GM21528 (cell line): ENCODE measurements at regions not wholly inside any gene's neighbourhood (a gene's known extent, or its start where the extent isn't known, plus 50 kb on each side); places are given as distances from the start of the nearest gene placed in this dataset.
"Not testable (repeated sequence)": the region's sequence is repeated elsewhere in the genome, so short reads cannot be mapped to it uniquely, and the experiment has no call there.

Experiments
- ATAC-seq: cut with Tn5 transposase; IDR thresholded peaks from one replicate; pipeline ENCODE4 v1.9.1; 2021; ENCODE audit warnings: mild to moderate bottlenecking, moderate library complexity; ENCODE audit not compliant: unreplicated experiment, low FRiP score

DNA sequence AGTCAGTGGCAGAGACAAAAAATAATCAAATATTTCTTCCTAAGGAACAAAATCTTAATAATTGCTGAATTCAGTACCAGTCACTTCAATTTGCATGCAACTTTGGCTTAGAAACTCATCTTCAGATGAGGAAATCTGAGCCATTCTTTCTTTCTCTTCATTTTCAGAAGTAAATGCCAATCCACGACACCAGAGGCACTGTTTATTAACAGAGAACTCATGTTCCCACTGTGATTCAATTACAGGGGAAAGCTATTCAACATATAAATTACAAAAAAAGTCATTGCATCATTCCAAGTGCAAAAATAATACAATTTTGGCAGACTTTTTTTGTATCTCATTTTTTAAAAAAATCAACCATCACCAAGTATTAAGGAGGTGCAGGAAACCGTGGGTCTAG lies 816.1 kb upstream of the TMEM132C start:
- ATAC-seq = no peak

GRCh38 chr12:127455347-127456265 lies 811.4 kb upstream of the TMEM132C start:
- no peak for ATAC-seq

GRCh38 chr12:127457726-127458125 lies 809.2 kb upstream of the TMEM132C start:
- ATAC-seq = no peak

- ATAC-seq = no peak
Measured at GRCh38 chr12:127459166-127459565, 807.8 kb upstream of the TMEM132C start.

GRCh38 chr12:127459687-127460086 lies 807.3 kb upstream of the TMEM132C start:
- no peak for ATAC-seq

GRCh38 chr12:127463237-127463636 lies 803.7 kb upstream of the TMEM132C start:
- ATAC-seq = no peak

DNA sequence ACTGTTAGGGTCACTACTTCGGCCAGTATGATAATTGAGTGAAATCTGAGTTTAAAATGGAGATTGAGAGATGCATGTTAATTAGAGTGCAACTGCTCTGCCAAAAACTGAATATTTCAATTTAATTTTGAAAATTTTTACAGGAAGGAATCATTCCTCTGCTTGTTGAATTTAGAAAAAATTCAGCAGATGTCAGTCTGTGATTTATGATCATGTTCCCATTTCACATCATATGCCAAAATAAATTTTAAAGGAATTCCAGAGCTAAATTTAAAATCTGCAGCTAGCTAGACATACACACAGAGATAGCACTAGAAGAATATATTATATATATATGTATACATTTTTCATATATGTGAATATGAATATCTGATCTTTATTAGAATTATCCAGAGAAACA lies 797.6 kb upstream of the TMEM132C start:
- ATAC-seq = no peak

- no peak for ATAC-seq
Measured at GRCh38 chr12:127473766-127474165, 793.2 kb upstream of the TMEM132C start.

DNA sequence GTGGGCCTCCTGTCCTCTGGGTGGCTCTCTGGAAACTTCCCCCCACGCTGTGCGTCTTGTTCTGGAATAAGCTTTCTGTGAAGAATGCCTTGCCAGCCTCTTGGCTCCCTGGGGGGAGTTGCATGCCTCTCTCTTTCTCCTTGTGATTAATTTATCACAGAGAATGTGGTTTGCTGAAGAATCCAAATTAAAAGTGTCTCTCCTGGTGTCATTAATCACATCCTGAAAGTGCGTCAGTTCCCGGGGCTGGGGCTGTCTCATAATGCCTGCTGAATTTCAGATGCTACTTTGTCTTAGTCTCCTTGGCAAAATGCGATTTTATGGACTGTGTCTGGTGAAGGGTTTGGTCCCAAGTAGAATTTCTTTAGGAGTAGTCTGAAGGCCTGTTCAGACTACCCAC lies 787.7 kb upstream of the TMEM132C start:
- no peak for ATAC-seq

DNA sequence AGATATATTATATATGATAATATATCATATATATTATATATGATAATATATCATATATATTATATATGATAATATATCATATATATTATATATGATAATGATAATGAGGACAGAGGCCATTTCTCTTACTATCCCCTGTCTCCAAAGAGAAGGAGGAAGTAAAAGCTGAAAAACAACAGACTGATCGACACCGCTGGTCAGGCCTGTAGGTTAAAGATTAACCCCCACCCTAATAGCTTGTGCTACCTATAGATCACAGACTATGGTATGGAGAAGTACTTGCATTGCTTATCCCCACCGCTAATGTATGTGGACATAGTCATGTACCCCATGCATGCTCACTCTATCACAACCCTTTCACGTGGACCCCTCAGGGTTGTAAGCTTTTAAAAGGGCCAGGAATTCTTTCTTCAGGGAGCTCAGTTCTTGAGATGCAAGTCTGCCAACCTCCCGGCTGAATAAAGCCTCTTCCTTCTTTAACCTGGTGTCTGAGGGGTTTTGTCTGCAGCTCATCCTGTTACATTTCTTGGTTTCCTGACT lies 786.1 kb upstream of the TMEM132C start:
- no peak for ATAC-seq

GRCh38 chr12:127482950-127483349 lies 784.0 kb upstream of the TMEM132C start:
- no peak for ATAC-seq

GRCh38 chr12:127485528-127485927 lies 781.4 kb upstream of the TMEM132C start:
- no peak for ATAC-seq

DNA sequence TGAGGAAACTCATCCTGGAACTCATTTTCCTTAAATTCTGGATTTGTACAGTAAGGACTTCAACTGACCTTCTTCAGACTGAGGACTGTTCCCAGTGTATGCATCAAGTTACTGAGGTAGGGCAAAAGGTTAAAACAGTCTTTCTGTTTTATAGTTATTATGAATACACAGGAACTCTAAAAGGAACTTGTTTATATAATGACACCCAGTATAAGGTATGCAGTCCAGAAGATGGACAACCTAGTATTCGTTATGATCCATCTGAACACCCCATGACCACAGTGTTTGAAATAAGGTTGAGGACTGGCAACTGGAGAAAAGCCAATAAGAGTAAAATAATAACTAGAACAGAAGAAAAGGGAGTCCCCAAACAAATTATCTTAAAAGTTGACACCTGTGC lies 779.9 kb upstream of the TMEM132C start:
- ATAC-seq = no peak

DNA sequence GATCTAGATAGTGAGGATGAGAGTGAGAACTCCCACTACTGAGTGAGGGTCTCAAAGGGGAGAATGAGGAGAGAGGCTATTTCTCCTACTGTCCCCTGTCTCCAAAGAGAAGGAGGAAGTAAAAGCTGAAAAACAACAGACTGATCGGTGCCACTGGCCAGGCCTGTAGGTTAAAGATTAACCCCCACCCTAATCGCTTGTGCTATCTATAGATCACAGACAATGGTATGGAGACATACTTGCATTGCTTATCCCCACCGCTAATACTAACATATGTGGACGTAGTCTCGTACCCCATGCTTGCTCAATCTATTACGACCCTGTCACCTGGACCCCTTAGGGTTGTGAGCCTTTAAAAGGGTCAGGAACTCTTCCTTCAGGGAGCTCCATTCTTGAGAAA lies 777.9 kb upstream of the TMEM132C start:
- ATAC-seq = no peak

DNA sequence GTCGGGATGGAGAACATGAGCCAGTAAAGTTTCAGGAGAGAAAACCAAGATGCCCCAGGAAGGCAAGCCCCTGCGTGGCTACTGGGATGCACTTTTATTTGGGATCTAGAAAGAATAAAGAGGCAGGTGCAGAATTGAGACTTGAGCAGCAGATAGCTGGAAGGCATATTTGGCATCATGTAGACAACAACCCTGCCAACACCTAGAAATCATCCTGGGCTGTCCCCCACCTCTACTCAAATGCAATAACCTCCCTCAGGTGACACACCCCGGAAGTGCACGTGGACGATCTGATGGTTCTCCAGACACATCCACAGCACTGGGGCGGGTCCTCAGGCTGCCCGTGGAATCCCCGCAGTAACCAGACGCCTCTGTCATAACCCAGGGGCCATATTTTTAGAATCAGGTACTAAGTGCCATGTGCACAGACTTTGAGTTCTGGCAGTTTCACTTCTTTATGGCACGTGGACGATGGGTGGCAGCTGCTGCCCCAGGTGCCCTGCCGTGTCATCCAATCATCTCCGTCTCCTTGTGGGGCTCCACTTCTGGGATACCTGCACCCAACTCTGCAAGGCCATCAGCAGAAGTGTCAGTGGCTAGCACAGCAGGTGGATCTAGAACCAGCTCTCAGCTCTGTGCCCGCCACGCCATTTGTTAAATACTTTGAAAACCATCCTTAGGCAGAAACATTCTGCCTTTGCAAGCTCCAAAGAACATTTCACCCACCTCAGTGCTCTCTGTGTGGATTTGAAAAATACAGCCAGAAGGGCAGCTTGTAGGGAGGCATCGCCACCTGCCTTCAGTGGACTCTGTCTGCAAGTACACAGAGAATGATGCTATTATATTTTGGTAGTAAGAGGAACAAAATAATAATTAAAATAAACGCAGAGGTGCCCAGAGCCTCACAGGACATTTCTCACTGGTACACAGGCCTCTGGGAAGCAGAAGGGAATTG lies 771.7 kb upstream of the TMEM132C start:
- no peak for ATAC-seq

DNA sequence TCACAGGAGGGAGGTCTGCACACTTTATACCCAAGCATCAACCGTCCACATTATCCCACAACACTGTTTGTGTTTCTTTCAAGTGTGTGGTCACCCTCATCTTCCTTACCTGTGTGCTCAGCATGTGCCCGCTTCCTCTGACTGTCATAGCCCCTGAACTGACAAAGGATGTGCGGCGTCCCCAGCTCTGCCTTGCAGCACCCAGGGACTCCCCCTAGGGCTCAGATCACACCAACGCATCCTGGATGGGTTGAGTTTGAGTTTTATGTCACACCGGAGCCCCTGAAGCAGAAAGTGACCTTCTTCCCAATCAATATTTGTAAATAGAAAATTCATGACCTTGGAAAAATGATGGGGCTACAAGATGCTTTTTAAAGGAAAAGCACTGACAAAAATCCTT lies 770.7 kb upstream of the TMEM132C start:
- no peak for ATAC-seq

- no peak for ATAC-seq
Measured at GRCh38 chr12:127500512-127501035, 766.4 kb upstream of the TMEM132C start.

DNA sequence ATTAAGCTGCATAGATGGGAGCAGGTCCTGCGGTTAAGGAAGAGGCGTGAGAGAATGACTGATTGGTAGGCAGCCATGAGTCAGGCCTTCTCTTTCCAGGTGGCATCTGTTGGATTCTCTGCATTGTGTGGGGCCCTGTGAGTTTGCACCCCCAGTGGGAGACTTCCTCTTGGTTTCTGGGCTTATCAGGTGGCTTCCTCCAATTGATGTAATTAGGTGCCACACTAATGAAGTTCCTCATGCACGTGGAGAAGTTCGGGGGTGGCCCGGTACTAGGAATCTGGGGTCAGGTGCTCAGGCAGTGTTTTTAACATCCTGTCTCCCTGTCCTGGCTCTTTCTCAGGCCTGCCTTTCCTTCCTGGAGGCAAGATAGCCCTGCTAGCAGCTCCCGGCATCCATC lies 765.1 kb upstream of the TMEM132C start:
- ATAC-seq = no peak

GRCh38 chr12:127503246-127503645 lies 763.7 kb upstream of the TMEM132C start:
- ATAC-seq = no peak

GRCh38 chr12:127503996-127504395 lies 763.0 kb upstream of the TMEM132C start:
- ATAC-seq = not testable (repeated sequence)

DNA sequence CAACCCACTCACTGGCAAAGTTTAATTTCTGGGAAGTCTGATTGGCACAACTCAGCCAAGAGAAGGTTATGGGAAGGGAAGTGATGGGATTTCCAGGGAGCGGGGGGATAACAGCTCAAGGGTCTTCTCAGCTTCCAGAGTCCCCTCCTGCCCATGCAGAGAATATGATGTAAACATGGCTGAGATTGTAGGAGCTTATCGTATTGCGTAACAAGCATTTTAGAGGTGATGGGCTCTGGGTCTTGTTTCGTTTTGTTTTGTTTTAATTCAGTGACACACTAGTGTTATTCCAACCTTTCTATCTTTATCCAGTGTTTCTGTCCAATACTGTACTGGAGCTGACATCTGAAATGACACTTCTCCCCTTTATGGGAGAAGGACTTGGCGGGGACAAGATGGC lies 762.1 kb upstream of the TMEM132C start:
- ATAC-seq = no peak
